ENCODE measurements at regions not wholly inside any gene's neighbourhood (a gene's known extent, or its start where the extent isn't known, plus 50 kb on each side); places are given as distances from the start of the nearest gene placed in this dataset.
"Not testable (repeated sequence)": the region's sequence is repeated elsewhere in the genome, so short reads cannot be mapped to it uniquely, and the experiment has no call there.

DNA sequence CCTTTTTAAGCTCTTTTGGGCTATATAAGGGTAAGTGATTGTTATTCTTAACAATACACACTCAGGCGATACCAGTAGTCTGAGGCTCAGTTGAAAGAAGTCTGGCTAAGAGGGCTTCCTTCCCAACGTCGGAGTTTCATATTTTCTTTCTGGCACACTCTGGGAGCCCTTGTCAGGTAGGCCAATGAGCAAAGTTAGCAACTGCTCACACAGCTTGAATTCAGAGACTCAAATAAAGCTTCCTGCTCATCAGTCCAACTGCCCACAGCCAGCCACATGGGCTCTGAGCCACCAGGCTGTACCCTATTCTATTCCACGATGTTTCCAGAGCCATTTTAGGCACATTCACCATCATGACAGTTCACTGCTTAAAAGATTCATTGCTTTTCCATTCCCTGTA is 155.1 kb upstream of the TBL1XR1 start:
- Histone ChIP-seq H3K4me3 (ENCODE audit: low read depth, low read length) (no peak overlapping the region), H3K36me3 (ENCODE audit: control insufficient read depth, insufficient read depth, low read length) (no peaks in the 10 kb centered on the region), H3K27me3 (ENCODE audit: control insufficient read depth, insufficient read depth, low read length) (no peaks in the 10 kb centered on the region)
- TF ChIP-seq, protein P1, sequence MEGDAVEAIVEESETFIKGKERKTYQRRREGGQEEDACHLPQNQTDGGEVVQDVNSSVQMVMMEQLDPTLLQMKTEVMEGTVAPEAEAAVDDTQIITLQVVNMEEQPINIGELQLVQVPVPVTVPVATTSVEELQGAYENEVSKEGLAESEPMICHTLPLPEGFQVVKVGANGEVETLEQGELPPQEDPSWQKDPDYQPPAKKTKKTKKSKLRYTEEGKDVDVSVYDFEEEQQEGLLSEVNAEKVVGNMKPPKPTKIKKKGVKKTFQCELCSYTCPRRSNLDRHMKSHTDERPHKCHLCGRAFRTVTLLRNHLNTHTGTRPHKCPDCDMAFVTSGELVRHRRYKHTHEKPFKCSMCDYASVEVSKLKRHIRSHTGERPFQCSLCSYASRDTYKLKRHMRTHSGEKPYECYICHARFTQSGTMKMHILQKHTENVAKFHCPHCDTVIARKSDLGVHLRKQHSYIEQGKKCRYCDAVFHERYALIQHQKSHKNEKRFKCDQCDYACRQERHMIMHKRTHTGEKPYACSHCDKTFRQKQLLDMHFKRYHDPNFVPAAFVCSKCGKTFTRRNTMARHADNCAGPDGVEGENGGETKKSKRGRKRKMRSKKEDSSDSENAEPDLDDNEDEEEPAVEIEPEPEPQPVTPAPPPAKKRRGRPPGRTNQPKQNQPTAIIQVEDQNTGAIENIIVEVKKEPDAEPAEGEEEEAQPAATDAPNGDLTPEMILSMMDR (IDR thresholded peaks at IDR 0.05; ENCODE audit: insufficient read depth, low read length, severe bottlenecking): no peak
- DNase-seq (ENCODE audit: low read depth) (no peak), FAIRE-seq (no peak)

DNA sequence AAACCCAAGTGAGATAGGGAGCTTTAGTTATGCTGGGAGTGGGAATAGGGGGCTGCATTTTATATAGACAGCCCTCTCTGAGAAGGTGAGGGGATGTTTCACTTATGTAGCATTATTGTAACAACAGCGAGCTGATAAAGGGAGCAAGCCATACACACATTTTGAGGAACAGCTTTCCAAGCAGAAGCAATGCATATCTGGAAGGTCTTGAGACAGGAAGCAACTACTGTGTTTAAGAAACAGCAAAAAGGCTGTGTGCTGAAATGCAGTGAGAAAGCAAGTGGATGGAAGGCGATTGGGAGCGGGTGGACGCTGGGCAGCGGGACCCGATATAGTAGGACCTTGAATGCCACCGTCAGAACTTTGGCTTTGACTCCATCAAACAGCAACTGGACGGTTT is 155.9 kb upstream of the TBL1XR1 start:
- DNase-seq (ENCODE audit: low read depth) (no peak), FAIRE-seq (no peak)
- H3K27me3 ChIP-seq (ENCODE audit: control insufficient read depth, insufficient read depth, low read length): no peaks in the 10 kb centered on the region
- no peaks in the 10 kb centered on the region for H3K36me3 ChIP-seq (ENCODE audit: control insufficient read depth, insufficient read depth, low read length)
- H3K4me3 ChIP-seq (ENCODE audit: low read depth, low read length): no peak overlapping the region
- TF ChIP-seq, protein P1 (IDR thresholded peaks at IDR 0.05; ENCODE audit: insufficient read depth, low read length, severe bottlenecking): no peak

DNA sequence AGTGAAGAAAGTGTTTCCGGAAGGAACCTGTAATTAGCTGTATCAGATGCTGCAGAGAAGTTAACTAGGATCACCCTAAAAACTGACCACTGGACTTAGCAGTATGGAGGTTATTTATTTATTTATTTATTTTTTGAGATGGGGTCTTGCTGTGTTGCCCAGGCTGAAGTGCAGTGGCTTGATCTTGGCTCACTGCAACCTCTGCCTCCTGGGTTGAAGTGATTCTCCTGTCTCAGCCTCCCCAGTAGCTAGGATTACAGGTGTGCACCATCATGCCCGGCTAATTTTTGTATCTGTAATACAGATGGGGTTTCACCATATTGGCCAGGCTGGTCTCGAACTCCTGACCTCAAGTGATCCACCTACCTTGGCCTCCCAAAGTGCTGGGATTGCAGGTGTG is 156.6 kb upstream of the TBL1XR1 start:
- H3K27me3 ChIP-seq (ENCODE audit: control insufficient read depth, insufficient read depth, low read length); H3K4me3 ChIP-seq (ENCODE audit: low read depth, low read length); DNase-seq (ENCODE audit: low read depth); FAIRE-seq; H3K36me3 ChIP-seq (ENCODE audit: control insufficient read depth, insufficient read depth, low read length): not testable (repeated sequence)

DNA sequence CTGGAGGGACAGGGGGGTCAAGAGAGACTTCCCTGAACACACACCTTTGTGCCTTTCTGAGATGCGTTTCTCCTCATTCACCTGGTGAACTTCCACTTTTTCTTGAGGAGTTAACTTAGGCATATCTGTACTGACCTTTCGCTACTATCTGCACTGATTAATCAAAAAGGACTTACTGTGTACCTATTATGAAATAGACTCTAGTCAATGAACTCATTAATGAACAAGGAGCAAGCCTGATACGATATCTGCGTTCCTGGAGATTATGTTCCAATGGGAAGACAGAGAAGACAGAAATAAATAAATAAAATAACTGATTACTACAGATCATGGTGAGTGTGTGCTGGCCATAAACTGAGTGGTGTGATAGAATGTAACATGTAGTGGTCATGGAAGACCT is 157.2 kb upstream of the TBL1XR1 start:
- no peak for DNase-seq (ENCODE audit: low read depth)
- Histone ChIP-seq H3K27me3 (ENCODE audit: control insufficient read depth, insufficient read depth, low read length) (no peaks in the 10 kb centered on the region), H3K36me3 (ENCODE audit: control insufficient read depth, insufficient read depth, low read length) (no peaks in the 10 kb centered on the region), H3K4me3 (ENCODE audit: low read depth, low read length) (no peak overlapping the region)
- TF ChIP-seq, protein P1 (IDR thresholded peaks at IDR 0.05; ENCODE audit: insufficient read depth, low read length, severe bottlenecking): no peak
- no peak for FAIRE-seq

DNA sequence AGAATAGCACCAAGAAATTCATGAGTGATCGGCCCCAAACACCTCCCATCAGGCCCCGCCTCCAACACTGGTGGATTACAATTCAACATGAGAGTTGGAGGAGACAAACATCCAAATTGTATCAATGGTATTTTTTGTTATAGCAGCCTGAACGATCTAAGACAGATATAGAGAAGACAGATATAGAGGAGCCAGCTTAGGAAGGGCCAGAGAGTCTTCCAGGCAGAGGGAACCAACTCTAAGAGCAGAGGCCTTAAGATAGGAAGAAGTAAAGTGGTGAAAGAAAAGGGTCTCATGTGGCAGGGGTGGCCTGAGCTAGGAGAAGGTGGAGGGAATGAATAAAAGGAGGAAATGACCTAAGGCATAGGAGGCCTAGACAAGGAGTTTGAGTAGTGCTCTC is 158.8 kb upstream of the TBL1XR1 start:
- Histone ChIP-seq H3K27me3 (ENCODE audit: control insufficient read depth, insufficient read depth, low read length) (no peaks in the 10 kb centered on the region), H3K36me3 (ENCODE audit: control insufficient read depth, insufficient read depth, low read length) (no peaks in the 10 kb centered on the region), H3K4me3 (ENCODE audit: low read depth, low read length) (no peak overlapping the region)
- FAIRE-seq: no peak
- TF ChIP-seq, protein P1 (IDR thresholded peaks at IDR 0.05; ENCODE audit: insufficient read depth, low read length, severe bottlenecking): no peak
- no peak for DNase-seq (ENCODE audit: low read depth)

DNA sequence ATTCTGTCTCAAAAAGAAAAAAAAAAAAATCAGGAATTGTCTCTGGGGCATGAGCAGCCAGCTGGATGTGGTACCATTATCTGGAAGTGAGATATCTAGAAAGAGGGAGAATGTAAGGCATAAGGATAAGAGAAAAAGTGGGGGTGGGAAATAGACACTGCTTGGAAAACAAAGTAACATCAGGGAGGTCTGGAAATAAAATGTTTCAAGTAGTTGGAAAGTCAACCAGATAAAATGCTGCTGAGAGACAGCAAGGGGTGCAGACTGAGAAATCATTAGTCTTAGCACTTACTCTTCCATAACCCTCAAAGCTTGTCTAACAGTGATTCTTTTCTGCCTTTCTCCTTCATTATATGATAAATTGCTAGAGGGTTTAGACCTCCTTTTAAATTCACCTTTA is 159.7 kb upstream of the TBL1XR1 start:
- Histone ChIP-seq H3K4me3 (ENCODE audit: low read depth, low read length) (no peak overlapping the region), H3K36me3 (ENCODE audit: control insufficient read depth, insufficient read depth, low read length) (no peaks in the 10 kb centered on the region), H3K27me3 (ENCODE audit: control insufficient read depth, insufficient read depth, low read length) (no peaks in the 10 kb centered on the region)
- FAIRE-seq (no peak), DNase-seq (ENCODE audit: low read depth) (no peak)
- TF ChIP-seq, protein P1 (IDR thresholded peaks at IDR 0.05; ENCODE audit: insufficient read depth, low read length, severe bottlenecking): no peak
